ENCODE measurements at regions not wholly inside any gene's neighbourhood (a gene's known extent, or its start where the extent isn't known, plus 50 kb on each side); places are given as distances from the start of the nearest gene placed in this dataset.

GRCh38 chr6:6466967-6467761, 121.4 kb upstream of the LY86 start:
- no peak for DNase-seq (ENCODE audit: low read depth in 1 of 2, low spot score in 1 of 2)
- H3K27me3 ChIP-seq (ENCODE audit: insufficient read depth, poor library complexity, severe bottlenecking) = no peaks in the 10 kb centered on the region
- H3K4me3 ChIP-seq (replicated peaks; ENCODE audit: insufficient read depth, low read length) = no peak overlapping the region
- TF ChIP-seq, protein P1, sequence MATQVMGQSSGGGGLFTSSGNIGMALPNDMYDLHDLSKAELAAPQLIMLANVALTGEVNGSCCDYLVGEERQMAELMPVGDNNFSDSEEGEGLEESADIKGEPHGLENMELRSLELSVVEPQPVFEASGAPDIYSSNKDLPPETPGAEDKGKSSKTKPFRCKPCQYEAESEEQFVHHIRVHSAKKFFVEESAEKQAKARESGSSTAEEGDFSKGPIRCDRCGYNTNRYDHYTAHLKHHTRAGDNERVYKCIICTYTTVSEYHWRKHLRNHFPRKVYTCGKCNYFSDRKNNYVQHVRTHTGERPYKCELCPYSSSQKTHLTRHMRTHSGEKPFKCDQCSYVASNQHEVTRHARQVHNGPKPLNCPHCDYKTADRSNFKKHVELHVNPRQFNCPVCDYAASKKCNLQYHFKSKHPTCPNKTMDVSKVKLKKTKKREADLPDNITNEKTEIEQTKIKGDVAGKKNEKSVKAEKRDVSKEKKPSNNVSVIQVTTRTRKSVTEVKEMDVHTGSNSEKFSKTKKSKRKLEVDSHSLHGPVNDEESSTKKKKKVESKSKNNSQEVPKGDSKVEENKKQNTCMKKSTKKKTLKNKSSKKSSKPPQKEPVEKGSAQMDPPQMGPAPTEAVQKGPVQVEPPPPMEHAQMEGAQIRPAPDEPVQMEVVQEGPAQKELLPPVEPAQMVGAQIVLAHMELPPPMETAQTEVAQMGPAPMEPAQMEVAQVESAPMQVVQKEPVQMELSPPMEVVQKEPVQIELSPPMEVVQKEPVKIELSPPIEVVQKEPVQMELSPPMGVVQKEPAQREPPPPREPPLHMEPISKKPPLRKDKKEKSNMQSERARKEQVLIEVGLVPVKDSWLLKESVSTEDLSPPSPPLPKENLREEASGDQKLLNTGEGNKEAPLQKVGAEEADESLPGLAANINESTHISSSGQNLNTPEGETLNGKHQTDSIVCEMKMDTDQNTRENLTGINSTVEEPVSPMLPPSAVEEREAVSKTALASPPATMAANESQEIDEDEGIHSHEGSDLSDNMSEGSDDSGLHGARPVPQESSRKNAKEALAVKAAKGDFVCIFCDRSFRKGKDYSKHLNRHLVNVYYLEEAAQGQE (IDR thresholded peaks at IDR 0.05; ENCODE audit: insufficient replicate concordance, low read depth) = no peak
- TF ChIP-seq, protein P2, sequence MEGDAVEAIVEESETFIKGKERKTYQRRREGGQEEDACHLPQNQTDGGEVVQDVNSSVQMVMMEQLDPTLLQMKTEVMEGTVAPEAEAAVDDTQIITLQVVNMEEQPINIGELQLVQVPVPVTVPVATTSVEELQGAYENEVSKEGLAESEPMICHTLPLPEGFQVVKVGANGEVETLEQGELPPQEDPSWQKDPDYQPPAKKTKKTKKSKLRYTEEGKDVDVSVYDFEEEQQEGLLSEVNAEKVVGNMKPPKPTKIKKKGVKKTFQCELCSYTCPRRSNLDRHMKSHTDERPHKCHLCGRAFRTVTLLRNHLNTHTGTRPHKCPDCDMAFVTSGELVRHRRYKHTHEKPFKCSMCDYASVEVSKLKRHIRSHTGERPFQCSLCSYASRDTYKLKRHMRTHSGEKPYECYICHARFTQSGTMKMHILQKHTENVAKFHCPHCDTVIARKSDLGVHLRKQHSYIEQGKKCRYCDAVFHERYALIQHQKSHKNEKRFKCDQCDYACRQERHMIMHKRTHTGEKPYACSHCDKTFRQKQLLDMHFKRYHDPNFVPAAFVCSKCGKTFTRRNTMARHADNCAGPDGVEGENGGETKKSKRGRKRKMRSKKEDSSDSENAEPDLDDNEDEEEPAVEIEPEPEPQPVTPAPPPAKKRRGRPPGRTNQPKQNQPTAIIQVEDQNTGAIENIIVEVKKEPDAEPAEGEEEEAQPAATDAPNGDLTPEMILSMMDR (IDR thresholded peaks at IDR 0.05; ENCODE audit: insufficient read depth, low read length) = no peak
- TF ChIP-seq SPI1 (IDR thresholded peaks at IDR 0.05; ENCODE audit: borderline replicate concordance, low read depth) = no peak
- TF ChIP-seq GABPA (IDR thresholded peaks at IDR 0.05; ENCODE audit: low read depth) = no peak
- no peak for TF ChIP-seq POLR2AphosphoS5 (IDR thresholded peaks at IDR 0.05; ENCODE audit: low read depth)
- H3K27ac ChIP-seq (replicated peaks) = no peak overlapping the region

DNA sequence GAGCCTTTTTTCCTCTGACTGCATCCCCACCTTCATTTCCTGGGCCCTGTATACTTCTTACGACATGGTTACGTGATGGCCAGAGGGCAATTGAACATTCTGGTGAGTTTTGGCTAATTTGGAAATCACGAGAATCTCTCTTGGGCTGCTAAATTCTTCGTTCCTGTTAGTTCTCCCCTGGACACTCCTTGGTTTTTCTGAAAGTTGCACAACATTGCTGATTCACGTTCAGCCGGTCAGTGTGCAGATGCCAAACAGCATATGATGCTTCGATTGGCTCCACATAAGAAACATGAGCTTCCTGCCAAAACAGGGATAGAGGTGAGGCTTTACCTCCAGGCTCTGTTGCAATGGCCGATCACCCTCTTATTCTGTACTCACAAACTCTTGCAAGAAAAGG, 119.4 kb upstream of the LY86 start:
- TF ChIP-seq SPI1 (IDR thresholded peaks at IDR 0.05; ENCODE audit: borderline replicate concordance, low read depth) = no peak
- no peak for TF ChIP-seq POLR2AphosphoS5 (IDR thresholded peaks at IDR 0.05; ENCODE audit: low read depth)
- no peak for TF ChIP-seq GABPA (IDR thresholded peaks at IDR 0.05; ENCODE audit: low read depth)
- TF ChIP-seq, protein P1 (IDR thresholded peaks at IDR 0.05; ENCODE audit: insufficient replicate concordance, low read depth) = no peak
- TF ChIP-seq, protein P2 (IDR thresholded peaks at IDR 0.05; ENCODE audit: insufficient read depth, low read length) = no peak
- DNase-seq (ENCODE audit: low read depth in 1 of 2, low spot score in 1 of 2) = peak in 1 of 2 experiments; percentile 62
- H3K4me3 ChIP-seq (replicated peaks; ENCODE audit: insufficient read depth, low read length) = no peak overlapping the region
- no peaks in the 10 kb centered on the region for H3K27me3 ChIP-seq (ENCODE audit: insufficient read depth, poor library complexity, severe bottlenecking)
- H3K27ac ChIP-seq (replicated peaks) = no peak overlapping the region

GRCh38 chr6:6470123-6470522, 118.4 kb upstream of the LY86 start:
- Histone ChIP-seq H3K4me3 (replicated peaks; ENCODE audit: insufficient read depth, low read length) (no peak overlapping the region), H3K27me3 (ENCODE audit: insufficient read depth, poor library complexity, severe bottlenecking) (no peaks in the 10 kb centered on the region), H3K27ac (replicated peaks) (no peak overlapping the region)
- TF ChIP-seq SPI1 (IDR thresholded peaks at IDR 0.05; ENCODE audit: borderline replicate concordance, low read depth) = no peak
- TF ChIP-seq, protein P1 (IDR thresholded peaks at IDR 0.05; ENCODE audit: insufficient replicate concordance, low read depth) = no peak
- no peak for TF ChIP-seq POLR2AphosphoS5 (IDR thresholded peaks at IDR 0.05; ENCODE audit: low read depth)
- TF ChIP-seq, protein P2 (IDR thresholded peaks at IDR 0.05; ENCODE audit: insufficient read depth, low read length) = no peak
- TF ChIP-seq GABPA (IDR thresholded peaks at IDR 0.05; ENCODE audit: low read depth) = no peak
- no peak for DNase-seq (ENCODE audit: low read depth in 1 of 2, low spot score in 1 of 2)

Measured in HL-60 (cell line).